Brain microvascular endothelial cell (primary cell): ENCODE measurements at regions not wholly inside any gene's neighbourhood (a gene's known extent, or its start where the extent isn't known, plus 50 kb on each side); places are given as distances from the start of the nearest gene placed in this dataset.

Experiments
- DNase-seq: peaks from one replicate; pipeline ENCODE4 v3.0.0-alpha.2; 2020
- H3K27ac ChIP-seq: fragments of 250-450 bp; sonication (Bioruptor Pico); 2 replicates; pipeline ENCODE4 v1.5.1; 2020; ENCODE audit warnings: mild to moderate bottlenecking, moderate library complexity
- H3K27me3 ChIP-seq: fragments of 250-450 bp; sonication (Bioruptor Pico); replicated peaks from 2 replicates; pipeline ENCODE4 v1.5.1; 2020; ENCODE audit warnings: mild to moderate bottlenecking
- H3K36me3 ChIP-seq: fragments of 250-450 bp; sonication (Bioruptor Pico); replicated peaks from 2 replicates; pipeline ENCODE4 v1.5.1; 2020; ENCODE audit warnings: mild to moderate bottlenecking
- H3K4me3 ChIP-seq: 2 replicates; pipeline ENCODE4 v1.5.1; 2011; ENCODE audit warnings: low read depth, mild to moderate bottlenecking, control low read depth, low read length, moderate library complexity
- CTCF ChIP-seq: IDR thresholded peaks from 2 replicates; pipeline ENCODE4 v1.5.1; 2011; ENCODE audit warnings: low read depth, mild to moderate bottlenecking, moderate library complexity, low read length, control low read depth, inconsistent platforms; ENCODE audit errors: missing control alignments
- in situ Hi-C: cut with HindIII; loops from 2 replicates; pipeline ENCODE4 v1.10.0; 2017; ENCODE audit warnings: low sequenced_read_pairs, low pct_ligation_motif_present

GRCh38 chr9:28656727-28657126 is 1083.4 kb upstream of the C9orf72 start:
- H3K27ac ChIP-seq: no peak overlapping the region
- H3K4me3 ChIP-seq: no peak overlapping the region
- in situ Hi-C loops: no loop called here
- no peak for DNase-seq
- no peaks in the 10 kb centered on the region for H3K27me3 ChIP-seq
- no peaks in the 10 kb centered on the region for H3K36me3 ChIP-seq
- no peak for TF ChIP-seq CTCF

- in situ Hi-C loops: no loop called here
- no peaks in the 10 kb centered on the region for H3K36me3 ChIP-seq
- DNase-seq: no peak
- no peaks in the 10 kb centered on the region for H3K27me3 ChIP-seq
- no peak overlapping the region for H3K4me3 ChIP-seq
- TF ChIP-seq CTCF: no peak
- no peak overlapping the region for H3K27ac ChIP-seq
Observed at GRCh38 chr9:28661853-28662252, 1088.6 kb upstream of the C9orf72 start.

- no peak for TF ChIP-seq CTCF
Observed at GRCh38 chr9:28662675-28663074, 1089.4 kb upstream of the C9orf72 start.

GRCh38 chr9:28668158-28668557 is 1094.9 kb upstream of the C9orf72 start:
- Histone ChIP-seq H3K27me3 (no peaks in the 10 kb centered on the region), H3K4me3 (no peak overlapping the region), H3K27ac (no peak overlapping the region), H3K36me3 (no peaks in the 10 kb centered on the region)
- DNase-seq: no peak
- no peak for TF ChIP-seq CTCF
- in situ Hi-C loops: no loop called here

More at GRCh38 chr9:28662675-28663074, 1089.4 kb upstream of the C9orf72 start:
- no peak overlapping the region for H3K4me3 ChIP-seq
- H3K27me3 ChIP-seq: no peaks in the 10 kb centered on the region
- no peaks in the 10 kb centered on the region for H3K36me3 ChIP-seq
- DNase-seq: no peak
- no peak overlapping the region for H3K27ac ChIP-seq
- in situ Hi-C loops: no loop called here

- in situ Hi-C loops: no loop called here
- TF ChIP-seq CTCF: no peak
- no peaks in the 10 kb centered on the region for H3K36me3 ChIP-seq
Observed at GRCh38 chr9:28671000-28671399, 1097.7 kb upstream of the C9orf72 start.

GRCh38 chr9:28678097-28678496 is 1104.8 kb upstream of the C9orf72 start:
- DNase-seq: no peak
- H3K27ac ChIP-seq: no peak overlapping the region
- no peak overlapping the region for H3K4me3 ChIP-seq
- in situ Hi-C loops: no loop called here
- no peak for TF ChIP-seq CTCF
- no peaks in the 10 kb centered on the region for H3K36me3 ChIP-seq
- no peaks in the 10 kb centered on the region for H3K27me3 ChIP-seq

More at GRCh38 chr9:28671000-28671399, 1097.7 kb upstream of the C9orf72 start:
- DNase-seq: no peak
- H3K27ac ChIP-seq: no peak overlapping the region
- no peak overlapping the region for H3K4me3 ChIP-seq
- H3K27me3 ChIP-seq: no peaks in the 10 kb centered on the region
